GM08714 (cell line): ENCODE measurements at regions not wholly inside any gene's neighbourhood (a gene's known extent, or its start where the extent isn't known, plus 50 kb on each side); places are given as distances from the start of the nearest gene placed in this dataset.

Experiments
- H3K4me3 ChIP-seq: fragments of 200-500 bp; sonication (Bioruptor generic); 2 replicates; pipeline ENCODE4 v1.5.1; 2014; ENCODE audit warnings: mild to moderate bottlenecking, low read length, inconsistent platforms
- ZNF274 ChIP-seq: IDR thresholded peaks from 2 replicates; pipeline ENCODE4 v1.6.1; 2012; ENCODE audit warnings: mild to moderate bottlenecking, low read depth, low read length

DNA sequence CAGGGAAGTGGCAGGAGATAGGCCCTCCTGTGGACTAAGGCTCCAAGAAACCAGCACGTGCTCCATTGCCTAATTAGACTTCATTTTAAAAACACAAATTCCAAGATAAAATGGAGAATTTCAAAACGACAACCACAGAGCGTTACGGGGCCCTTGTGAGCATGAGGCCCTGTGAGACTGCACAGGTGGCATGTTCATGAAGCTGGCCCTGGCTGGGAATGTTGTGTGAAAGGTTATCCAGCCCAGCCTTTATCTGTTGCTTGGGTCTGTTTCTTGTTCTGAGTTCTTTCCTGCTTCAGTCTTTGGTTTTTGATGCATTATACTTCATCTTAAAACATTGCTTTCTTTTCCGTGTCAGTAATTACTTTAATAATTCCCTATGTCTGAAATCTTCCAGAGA, 99.0 kb downstream of the LACC1 start:
- H3K4me3 ChIP-seq = no peak overlapping the region
- no peak for TF ChIP-seq ZNF274

DNA sequence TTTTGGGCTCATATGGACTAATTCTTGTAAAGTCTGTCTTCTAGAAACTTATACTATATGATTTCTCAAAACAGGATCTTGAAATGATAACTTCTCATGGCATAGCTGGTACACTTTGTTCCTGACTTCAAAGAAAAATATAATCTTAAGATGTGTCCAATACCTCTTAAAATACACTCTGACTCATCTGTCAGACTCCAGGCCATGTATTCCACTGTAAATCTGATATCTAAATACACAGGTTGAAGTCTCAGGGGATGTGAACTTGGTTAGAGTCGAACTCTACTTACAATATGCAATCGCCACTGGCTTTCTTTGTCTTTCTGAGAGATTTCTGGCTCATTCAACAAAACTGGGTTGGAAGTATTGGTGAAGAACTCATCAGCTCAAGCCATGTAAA, 99.8 kb downstream of the LACC1 start:
- no peak for TF ChIP-seq ZNF274
- H3K4me3 ChIP-seq = no peak overlapping the region

DNA sequence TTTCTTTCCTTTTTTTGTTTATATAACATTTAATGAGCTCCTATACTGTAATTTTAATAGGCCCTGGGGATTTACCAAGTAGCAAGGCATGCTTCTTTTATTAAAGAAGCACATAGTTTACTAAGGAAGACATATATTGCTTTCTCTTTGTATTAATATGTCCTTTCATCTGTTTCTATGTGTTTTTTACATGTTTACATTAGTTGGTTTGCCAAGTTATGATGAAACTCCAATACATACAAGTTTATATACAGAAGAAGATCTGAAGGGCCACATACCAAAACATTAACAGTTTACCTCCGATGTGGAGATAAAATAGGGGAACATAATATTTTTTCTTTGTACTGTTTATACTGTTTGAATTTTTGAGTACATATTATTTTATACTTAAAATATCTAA, 100.9 kb downstream of the LACC1 start:
- H3K4me3 ChIP-seq = no peak overlapping the region
- no peak for TF ChIP-seq ZNF274

DNA sequence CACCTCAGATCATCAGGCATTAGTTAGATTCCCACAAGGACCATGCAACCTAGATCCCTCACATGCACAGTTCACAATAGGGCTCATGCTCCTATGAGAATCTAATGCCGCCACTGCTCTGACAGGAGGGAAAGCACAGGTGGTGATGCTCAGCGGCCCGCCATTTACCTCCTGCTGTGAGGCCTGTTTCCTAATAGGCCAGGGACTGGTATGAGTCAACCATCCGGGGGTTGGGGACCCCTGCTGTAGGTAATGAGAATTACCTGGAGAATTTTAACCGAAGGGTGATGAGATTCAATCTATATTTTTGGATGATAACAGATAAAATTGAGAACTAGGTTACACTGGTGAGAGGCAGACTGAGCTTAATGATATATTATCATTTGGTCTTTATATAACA, 101.4 kb downstream of the LACC1 start:
- no peak overlapping the region for H3K4me3 ChIP-seq
- no peak for TF ChIP-seq ZNF274

DNA sequence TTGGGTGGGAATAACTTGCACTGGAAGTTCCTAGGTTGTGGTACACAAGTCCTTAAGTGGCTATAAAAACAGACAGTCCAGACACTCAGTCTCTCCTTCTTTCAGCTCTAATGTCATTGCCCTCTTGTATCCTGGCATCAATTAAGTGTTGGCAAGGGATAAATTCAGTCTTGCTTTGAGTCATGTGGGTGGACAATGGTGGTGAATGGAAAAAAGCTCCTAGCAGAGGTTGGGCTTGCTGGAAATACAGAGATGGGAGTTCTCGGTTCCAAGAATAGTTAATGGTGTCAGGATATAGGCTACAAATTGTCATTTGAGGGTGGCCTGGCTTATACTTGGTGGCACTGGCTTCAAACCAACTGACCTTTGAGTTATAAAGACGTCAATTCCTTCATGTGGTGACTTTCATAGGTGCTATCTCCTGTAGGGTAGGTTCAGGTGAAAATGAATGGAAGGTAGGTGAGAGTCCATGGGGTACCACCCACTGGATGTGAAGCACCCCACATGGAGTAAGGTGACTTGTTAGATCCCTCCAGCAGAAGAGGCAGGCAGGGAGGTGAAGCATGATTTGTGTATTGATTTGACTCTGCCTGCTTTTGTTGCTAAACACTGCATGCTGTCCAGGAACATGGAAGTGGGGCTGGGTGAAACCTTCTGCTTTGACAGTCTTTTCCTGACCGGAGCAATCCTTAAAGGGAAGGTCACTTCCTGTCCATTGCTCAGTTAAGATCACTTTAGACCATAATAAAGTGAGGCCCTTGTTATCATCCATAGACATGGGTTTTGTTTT, 102.0 kb downstream of the LACC1 start:
- no peak overlapping the region for H3K4me3 ChIP-seq
- no peak for TF ChIP-seq ZNF274

DNA sequence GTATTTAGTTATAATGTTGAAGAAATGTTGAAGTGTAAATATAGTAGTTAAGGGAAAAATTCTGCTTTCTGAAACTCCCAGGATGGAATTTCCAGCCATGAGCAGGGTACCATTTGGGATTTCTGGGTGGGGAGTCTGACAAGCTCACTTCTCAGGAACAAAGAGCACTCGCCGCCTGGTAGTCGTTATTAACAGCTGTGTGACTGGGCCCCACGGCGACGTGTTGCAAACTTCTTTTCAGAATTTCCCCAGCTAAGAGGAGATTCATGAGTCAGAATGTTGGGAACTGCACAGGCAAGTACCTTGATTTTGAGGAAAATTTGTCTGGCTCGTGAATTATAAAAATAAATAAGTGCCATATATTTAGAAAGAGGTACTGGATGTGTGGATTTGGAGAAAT, 103.7 kb downstream of the LACC1 start:
- no peak for TF ChIP-seq ZNF274
- H3K4me3 ChIP-seq = no peak overlapping the region

DNA sequence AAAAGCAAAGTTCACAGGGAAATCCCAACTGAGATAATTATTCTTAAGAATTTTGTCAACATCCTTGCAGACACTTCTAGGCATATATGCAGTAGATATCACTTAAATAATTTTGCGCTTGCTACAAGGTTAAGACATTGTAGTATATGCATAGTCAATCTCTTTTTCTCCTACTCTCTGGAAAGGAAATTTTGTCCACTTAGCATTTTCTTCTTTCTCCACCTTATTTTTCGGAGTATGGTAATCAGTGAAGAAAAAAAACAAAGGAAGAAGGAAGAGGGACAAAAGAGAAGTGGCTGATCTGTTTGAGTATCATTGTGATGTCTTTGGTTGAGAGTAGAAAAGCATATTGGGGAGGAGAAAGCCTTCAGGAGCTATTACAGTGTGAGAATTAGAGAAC, 104.6 kb downstream of the LACC1 start:
- no peak overlapping the region for H3K4me3 ChIP-seq
- TF ChIP-seq ZNF274 = no peak

DNA sequence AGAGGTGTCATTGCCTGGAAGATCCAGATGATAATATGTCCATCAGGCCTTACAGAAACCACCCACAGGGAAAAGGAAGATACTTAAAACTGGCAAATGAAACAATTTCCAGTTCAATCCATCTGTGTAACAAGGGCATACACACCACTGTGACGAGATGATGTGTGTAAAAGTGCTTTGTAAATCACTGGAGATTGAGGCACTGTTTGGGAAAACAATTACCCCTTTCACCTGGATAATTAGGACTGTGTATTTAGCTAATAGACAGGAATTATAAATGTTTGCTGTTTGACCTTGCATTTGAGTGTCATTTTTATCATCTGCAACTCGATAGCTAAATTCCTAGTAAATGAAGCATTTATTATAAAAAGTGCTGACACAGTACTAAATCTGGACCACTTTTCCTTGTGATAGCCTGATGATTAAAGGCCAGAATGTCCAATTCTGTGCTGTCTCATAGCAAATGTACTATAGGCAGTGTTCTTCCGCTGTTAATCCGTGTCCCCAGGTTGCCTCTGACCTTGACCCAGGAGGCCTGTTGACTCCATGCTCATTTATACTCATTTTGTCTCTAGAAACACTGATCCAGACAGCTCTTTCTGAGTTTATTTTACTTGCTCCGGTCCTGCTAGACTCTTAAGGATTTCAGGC, 105.8 kb downstream of the LACC1 start:
- no peak for TF ChIP-seq ZNF274
- no peak overlapping the region for H3K4me3 ChIP-seq

DNA sequence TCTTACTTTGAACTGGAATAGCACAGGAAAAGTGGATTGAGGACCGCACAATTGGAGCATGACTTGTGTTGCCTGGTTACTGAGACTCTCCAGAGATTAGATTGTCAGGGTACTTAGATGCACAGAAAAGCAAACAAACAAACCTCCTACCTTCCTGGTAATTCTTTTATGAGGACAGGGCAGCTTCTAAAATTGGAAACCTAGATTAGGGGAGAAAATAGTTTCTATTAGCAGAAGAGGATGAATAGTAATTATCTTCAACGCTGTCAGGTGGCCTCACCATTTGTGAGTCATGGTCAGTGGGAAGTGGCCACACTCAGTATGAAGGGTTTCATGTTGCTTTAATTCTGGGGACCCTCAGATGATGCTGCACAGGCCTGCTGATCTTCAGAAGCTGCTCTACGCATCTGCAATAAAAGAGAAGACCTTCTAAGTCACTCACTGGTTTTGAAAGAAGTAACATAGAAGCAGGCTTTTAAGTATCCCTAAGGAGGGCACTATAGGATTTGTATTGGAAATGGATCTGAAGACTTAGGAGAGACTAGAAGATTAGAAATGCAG, 106.8 kb downstream of the LACC1 start:
- no peak for TF ChIP-seq ZNF274
- no peak overlapping the region for H3K4me3 ChIP-seq

DNA sequence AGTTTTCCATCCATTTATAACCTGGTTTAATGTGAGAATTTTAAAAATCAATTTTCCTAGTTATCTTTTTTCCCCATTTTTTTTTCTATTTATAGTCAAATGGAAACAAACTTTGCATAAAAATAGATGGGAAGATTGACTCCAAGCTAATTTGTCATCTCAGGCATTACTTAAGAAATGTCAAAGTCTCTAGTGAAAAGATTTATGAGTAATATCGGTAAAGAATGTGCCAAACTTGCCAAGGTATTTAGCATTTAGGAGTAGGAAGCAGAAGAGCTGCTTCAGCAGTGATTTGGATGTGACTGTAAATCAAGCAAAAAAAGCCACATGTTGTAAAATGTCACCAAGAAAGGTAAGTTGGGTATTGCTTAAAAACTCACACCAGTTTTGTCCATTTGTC, 108.6 kb downstream of the LACC1 start:
- TF ChIP-seq ZNF274 = no peak
- H3K4me3 ChIP-seq = no peak overlapping the region

DNA sequence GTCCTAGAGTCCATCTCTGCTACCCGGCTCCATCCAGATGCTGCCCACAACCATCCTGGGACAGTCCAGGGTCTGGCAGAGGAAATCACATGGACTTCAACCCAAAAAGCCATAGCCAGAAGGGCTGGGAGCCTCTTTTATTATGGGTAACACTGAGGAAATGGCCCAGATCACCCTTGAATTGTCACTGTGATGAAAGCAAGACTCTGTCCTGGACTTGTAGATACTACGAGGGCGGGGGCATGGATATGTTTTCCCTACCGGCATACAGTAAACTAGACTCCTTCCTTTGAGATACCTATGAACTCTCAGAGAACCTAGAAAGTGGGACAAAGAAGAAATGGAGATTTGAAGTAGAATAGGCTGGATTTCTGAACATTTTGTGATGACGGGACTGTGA, 110.3 kb downstream of the LACC1 start:
- no peak for TF ChIP-seq ZNF274

DNA sequence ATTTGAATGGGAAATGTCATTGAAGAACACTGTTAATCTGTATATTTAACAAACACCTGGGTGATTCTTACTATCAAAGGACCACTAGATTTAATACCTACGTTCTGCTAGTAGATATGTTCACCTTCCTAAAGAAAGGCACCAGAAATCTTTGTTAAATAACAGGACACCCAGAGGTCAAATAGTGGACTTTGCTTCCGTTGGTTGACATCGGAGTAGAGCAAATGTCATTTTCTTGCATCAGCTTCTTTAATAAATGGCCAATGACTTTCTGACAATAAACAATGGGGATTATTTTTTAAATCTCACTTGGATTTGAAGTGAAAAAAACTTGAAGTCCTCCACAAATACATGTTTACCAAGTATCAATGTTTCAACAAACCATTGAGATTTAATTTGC, 111.1 kb downstream of the LACC1 start:
- H3K4me3 ChIP-seq = no peak overlapping the region
- TF ChIP-seq ZNF274 = no peak

More for the DNA sequence above, 110.3 kb downstream of the LACC1 start:
- no peak overlapping the region for H3K4me3 ChIP-seq

DNA sequence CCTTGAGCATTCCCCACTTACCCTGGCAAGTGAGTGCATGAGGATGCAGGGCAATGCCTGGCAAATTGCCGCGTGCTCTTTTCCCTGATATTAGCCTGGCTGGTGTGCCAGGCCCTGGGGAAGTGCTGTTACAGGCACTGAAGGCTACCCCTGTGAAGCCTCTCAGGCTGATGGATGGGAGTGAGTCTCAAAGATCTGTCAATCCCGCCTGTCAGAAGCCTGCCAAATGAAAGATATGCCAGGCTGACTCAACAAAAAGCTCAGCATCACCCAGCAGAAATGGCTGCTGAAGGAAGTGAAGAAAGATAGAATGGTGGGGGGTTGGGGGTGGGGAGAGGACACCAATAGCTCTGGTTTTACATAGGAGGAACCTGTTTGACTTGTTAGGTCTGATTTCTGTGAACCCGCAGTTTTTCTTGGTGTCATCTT, 112.1 kb downstream of the LACC1 start:
- no peak for TF ChIP-seq ZNF274
- no peak overlapping the region for H3K4me3 ChIP-seq

DNA sequence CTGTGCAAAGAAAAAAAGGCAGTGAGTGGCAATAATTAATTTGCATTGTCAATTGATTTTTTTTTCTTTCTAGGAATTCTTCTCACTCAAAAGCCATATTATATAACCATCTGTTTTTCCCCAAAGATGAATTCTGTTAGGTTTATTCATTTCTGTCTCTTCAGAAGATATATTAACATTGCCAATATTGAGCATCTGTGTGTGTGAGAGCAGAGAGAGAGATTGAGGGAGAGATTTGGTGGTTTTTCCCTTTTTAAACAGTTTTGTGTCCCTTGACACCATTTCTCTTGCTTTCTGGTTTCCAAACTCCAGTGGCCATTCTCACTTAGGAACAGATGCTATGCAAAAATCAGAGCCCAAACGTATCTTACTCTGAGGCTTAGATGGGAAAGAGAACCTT, 112.5 kb downstream of the LACC1 start:
- no peak overlapping the region for H3K4me3 ChIP-seq
- TF ChIP-seq ZNF274 = no peak

DNA sequence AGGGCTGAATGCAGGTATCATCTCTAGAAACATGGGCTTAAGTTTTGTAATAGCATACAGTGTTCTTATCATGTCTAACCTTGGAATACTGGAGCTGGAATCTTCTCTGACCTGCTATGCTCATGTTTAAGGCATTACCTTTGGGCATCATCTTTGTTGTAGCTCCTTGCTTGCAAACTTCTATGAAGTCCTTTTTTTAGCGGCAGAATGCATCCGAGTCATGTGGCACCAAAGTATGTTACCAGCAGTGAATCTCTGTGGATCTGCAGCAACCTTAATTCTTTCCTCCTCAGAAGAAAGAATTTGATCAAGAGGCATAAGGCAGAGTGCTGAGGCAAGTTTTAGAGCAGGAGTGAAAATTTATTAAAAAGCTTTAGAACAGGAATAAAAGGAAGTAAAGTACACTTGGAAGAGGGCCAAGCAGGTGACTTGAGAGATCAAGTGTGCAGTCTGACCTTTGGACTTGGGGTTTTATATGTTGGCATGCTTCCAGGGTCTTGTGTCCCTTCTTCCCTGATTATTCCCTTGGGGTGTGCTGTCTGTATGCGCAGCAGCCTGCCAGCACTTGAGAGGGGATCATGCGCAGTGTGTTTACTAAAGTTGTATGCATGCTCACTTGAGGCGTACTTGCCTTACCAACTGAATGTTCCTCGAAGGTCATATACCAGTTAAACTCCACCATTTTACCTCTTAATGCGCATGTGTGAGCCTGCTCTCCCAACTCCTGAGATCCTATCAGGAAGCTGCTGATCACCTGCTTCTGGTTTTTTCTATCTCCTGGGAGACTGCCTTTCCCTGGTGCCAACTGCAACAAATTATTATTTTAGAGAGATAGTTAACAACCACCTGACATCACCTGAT, 115.5 kb downstream of the LACC1 start:
- H3K4me3 ChIP-seq = no peak overlapping the region
- no peak for TF ChIP-seq ZNF274
